Skeletal muscle satellite cell (primary cell): ENCODE measurements at regions not wholly inside any gene's neighbourhood (a gene's known extent, or its start where the extent isn't known, plus 50 kb on each side); places are given as distances from the start of the nearest gene placed in this dataset.

ENCODE experiments used
- H3K27me3 ChIP-seq: 2 replicates; pipeline ENCODE4 v1.7.0; 2013; ENCODE audit warnings: low read length; ENCODE audit not compliant: control insufficient read depth, insufficient read depth
- H3K36me3 ChIP-seq: 2 replicates; pipeline ENCODE4 v1.7.0; 2013; ENCODE audit warnings: mild to moderate bottlenecking, control low read depth, low read length; ENCODE audit not compliant: insufficient read depth
- H3K4me1 ChIP-seq: 2 replicates; pipeline ENCODE4 v1.7.0; 2013; ENCODE audit warnings: low read length; ENCODE audit not compliant: control insufficient read depth, insufficient read depth
- H3K4me2 ChIP-seq: 2 replicates; pipeline ENCODE4 v1.7.0; 2013; ENCODE audit warnings: mild to moderate bottlenecking, low read length
- H3K4me3 ChIP-seq: 2 replicates; pipeline ENCODE4 v1.7.0; 2013; ENCODE audit warnings: low read length
- H3K9ac ChIP-seq: 2 replicates; pipeline ENCODE4 v1.7.0; 2013; ENCODE audit warnings: mild to moderate bottlenecking, low read depth, low read length, moderate library complexity
- H3K9me3 ChIP-seq: replicated peaks from 2 replicates; pipeline ENCODE4 v1.7.0; 2013; ENCODE audit warnings: mild to moderate bottlenecking, control low read depth, low read length

DNA sequence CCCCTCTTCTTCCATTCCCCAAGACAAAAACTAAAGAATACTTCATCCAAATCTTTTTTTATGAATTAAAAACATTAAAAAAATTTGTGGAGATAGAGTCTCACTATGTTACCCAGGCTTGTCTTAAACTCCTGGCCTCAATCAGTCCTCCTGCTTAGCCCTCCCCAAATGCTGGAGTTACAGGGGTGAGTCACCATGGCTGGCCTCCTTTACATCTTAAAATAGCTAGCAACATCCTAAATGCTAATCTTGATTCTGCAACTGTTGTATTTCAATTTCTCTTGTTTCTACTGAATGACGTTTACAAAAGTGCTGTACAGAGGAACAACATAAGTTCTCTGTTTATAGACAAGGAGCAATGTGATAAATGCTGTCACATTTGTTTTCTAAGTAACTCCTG is 483.5 kb downstream of the ADGRL2 start:
- Histone ChIP-seq H3K4me3 (no peak overlapping the region), H3K27me3 (no peaks in the 10 kb centered on the region), H3K4me1 (no peaks in the 10 kb centered on the region), H3K36me3 (no peaks in the 10 kb centered on the region), H3K9ac (no peak overlapping the region), H3K4me2 (no peak overlapping the region), H3K9me3 (no peaks in the 10 kb centered on the region)

DNA sequence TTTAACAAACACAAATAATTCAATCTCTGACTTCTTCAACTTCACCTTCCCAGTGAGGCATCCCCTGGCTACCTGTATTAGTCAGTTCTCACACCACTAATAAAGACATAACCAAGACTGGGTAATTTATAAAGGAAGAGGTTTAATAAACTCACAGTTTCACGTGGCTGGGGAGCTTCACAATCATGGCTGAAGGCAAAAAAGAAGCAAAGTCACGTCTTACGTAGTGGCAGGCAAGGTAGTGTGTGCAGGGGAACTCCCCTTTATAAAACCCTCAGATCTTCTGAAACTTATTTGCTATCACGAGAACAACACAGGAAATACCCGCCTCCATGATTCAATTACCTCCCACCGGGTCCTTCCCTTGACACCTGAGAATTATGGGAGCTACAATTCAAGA is 478.5 kb downstream of the ADGRL2 start:
- no peaks in the 10 kb centered on the region for H3K36me3 ChIP-seq

DNA sequence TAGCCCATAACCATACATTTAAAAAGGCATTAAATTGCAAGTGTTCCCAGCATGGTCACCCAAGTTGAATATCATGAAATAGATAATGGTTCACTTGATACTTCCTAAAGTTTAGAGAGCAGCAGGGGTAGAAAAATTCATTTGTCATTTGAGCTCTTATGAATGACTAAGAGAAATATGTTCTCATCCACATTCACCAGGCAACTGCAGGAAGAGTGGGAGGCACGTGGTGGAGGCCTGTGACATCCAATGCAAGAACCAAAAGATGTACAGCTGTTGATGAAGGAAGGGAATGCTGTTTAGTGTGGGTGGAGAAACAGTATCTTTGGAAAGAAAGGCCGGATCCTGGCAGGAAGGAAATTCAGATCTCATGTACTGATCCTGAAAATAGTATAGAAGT is 473.1 kb downstream of the ADGRL2 start:
- Histone ChIP-seq H3K4me2 (no peak overlapping the region), H3K9ac (no peak overlapping the region), H3K4me3 (no peak overlapping the region)

More for the DNA sequence above, 478.5 kb downstream of the ADGRL2 start:
- Histone ChIP-seq H3K9ac (no peak overlapping the region), H3K4me2 (no peak overlapping the region), H3K4me1 (no peaks in the 10 kb centered on the region), H3K27me3 (no peaks in the 10 kb centered on the region), H3K9me3 (no peaks in the 10 kb centered on the region), H3K4me3 (no peak overlapping the region)

DNA sequence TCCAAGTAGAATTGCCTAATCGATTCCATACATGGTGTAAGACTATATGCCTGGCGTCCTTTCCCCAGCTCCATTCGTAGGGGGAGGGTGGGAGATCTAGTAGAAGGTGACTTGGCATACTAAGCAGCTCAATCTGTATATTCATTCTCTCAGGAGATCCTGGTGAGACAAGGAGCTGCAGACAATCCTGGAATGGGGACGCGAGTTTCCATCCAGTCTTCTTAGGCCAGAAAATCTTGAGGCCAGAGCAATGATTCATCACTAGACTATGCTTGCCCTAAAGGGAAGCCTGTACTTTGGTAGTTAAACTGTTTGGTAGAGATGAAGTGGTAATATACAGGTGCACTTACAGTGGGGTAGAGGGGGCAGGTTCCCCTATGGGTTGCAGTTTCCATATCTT is 468.7 kb downstream of the ADGRL2 start:
- Histone ChIP-seq H3K27me3 (no peaks in the 10 kb centered on the region), H3K4me2 (no peak overlapping the region), H3K4me3 (no peak overlapping the region), H3K4me1 (no peaks in the 10 kb centered on the region), H3K9ac (no peak overlapping the region), H3K36me3 (no peaks in the 10 kb centered on the region), H3K9me3 (peaks cover 3% of the 10 kb centered on the region)

More for the DNA sequence above, 473.1 kb downstream of the ADGRL2 start:
- Histone ChIP-seq H3K4me1 (no peaks in the 10 kb centered on the region), H3K9me3 (peaks cover 3% of the 10 kb centered on the region), H3K36me3 (no peaks in the 10 kb centered on the region), H3K27me3 (no peaks in the 10 kb centered on the region)

- Histone ChIP-seq H3K36me3 (no peaks in the 10 kb centered on the region), H3K4me3 (no peak overlapping the region), H3K27me3 (no peaks in the 10 kb centered on the region), H3K4me1 (no peaks in the 10 kb centered on the region), H3K4me2 (no peak overlapping the region), H3K9ac (no peak overlapping the region), H3K9me3 (peaks cover 3% of the 10 kb centered on the region)
Observed at GRCh38 chr1:82268826-82269225, 468.1 kb downstream of the ADGRL2 start.

- no peak overlapping the region for H3K9ac ChIP-seq
- H3K27me3 ChIP-seq, result no peaks in the 10 kb centered on the region
- no peaks in the 10 kb centered on the region for H3K36me3 ChIP-seq
- H3K4me2 ChIP-seq, result no peak overlapping the region
- no peak overlapping the region for H3K4me3 ChIP-seq
- H3K4me1 ChIP-seq, result no peaks in the 10 kb centered on the region
- peaks cover 3% of the 10 kb centered on the region for H3K9me3 ChIP-seq
Observed at GRCh38 chr1:82266351-82266750, 465.6 kb downstream of the ADGRL2 start.

GRCh38 chr1:82265436-82265835 is 464.7 kb downstream of the ADGRL2 start:
- no peak overlapping the region for H3K4me2 ChIP-seq
- H3K4me1 ChIP-seq, result no peaks in the 10 kb centered on the region
- H3K36me3 ChIP-seq, result no peaks in the 10 kb centered on the region
- H3K27me3 ChIP-seq, result no peaks in the 10 kb centered on the region
- H3K4me3 ChIP-seq, result no peak overlapping the region
- H3K9me3 ChIP-seq, result peaks cover 3% of the 10 kb centered on the region
- no peak overlapping the region for H3K9ac ChIP-seq

GRCh38 chr1:82264802-82265201 is 464.1 kb downstream of the ADGRL2 start:
- H3K9ac ChIP-seq, result no peak overlapping the region
- peaks cover 3% of the 10 kb centered on the region for H3K9me3 ChIP-seq
- no peaks in the 10 kb centered on the region for H3K36me3 ChIP-seq
- no peak overlapping the region for H3K4me2 ChIP-seq
- H3K27me3 ChIP-seq, result no peaks in the 10 kb centered on the region
- H3K4me1 ChIP-seq, result no peaks in the 10 kb centered on the region
- no peak overlapping the region for H3K4me3 ChIP-seq

- H3K27me3 ChIP-seq, result no peaks in the 10 kb centered on the region
- H3K36me3 ChIP-seq, result no peaks in the 10 kb centered on the region
- no peak overlapping the region for H3K9ac ChIP-seq
- no peaks in the 10 kb centered on the region for H3K9me3 ChIP-seq
- H3K4me2 ChIP-seq, result no peak overlapping the region
- H3K4me1 ChIP-seq, result no peaks in the 10 kb centered on the region
- no peak overlapping the region for H3K4me3 ChIP-seq
Observed at GRCh38 chr1:82263396-82263795, 462.7 kb downstream of the ADGRL2 start.

DNA sequence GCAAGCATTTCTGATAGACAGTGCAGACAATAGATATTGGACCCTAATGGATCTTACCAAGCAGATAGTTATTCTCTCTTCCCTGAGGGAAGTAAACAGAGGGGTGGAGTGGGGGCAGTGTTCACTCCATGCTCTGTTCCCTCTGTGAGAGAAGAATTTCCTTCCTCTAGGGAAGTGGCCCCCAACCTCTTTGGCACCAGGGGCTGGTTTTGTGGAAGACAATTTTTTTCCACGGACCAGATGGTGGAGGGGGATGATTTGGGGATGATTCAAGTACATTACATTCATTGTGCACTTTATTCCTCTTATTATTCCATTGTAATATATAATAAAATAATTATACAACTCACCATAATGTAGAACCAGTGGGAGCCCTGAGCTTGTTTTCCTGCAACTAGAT is 459.9 kb downstream of the ADGRL2 start:
- Histone ChIP-seq H3K4me2 (no peak overlapping the region), H3K4me1 (no peaks in the 10 kb centered on the region), H3K4me3 (no peak overlapping the region), H3K36me3 (no peaks in the 10 kb centered on the region), H3K9ac (no peak overlapping the region), H3K27me3 (no peaks in the 10 kb centered on the region), H3K9me3 (no peaks in the 10 kb centered on the region)

- H3K9me3 ChIP-seq, result no peaks in the 10 kb centered on the region
- H3K4me3 ChIP-seq, result no peak overlapping the region
- H3K4me1 ChIP-seq, result no peaks in the 10 kb centered on the region
- H3K9ac ChIP-seq, result no peak overlapping the region
- H3K27me3 ChIP-seq, result no peaks in the 10 kb centered on the region
- H3K36me3 ChIP-seq, result no peaks in the 10 kb centered on the region
- no peak overlapping the region for H3K4me2 ChIP-seq
Observed at GRCh38 chr1:82260051-82260450, 459.3 kb downstream of the ADGRL2 start.

DNA sequence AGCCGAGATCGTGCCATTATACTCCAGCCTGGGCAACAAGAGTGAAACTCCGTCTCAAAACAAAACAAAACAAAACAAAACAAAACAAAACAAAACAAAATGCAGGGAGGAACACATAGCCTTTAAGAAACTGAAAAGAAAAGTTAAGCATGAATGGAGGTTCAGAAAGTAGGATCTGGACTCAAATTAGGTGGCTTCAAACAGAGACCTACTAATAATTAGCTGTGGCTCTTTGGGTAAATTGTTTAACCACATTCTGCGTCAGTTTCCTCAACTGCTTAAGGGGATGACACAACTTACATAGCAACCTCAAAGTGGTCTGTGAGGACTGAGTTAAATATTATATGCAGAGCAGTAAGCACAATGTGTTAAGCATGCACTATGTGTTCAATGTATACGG is 458.2 kb downstream of the ADGRL2 start:
- Histone ChIP-seq H3K4me1 (no peaks in the 10 kb centered on the region), H3K4me3 (no peak overlapping the region), H3K9ac (no peak overlapping the region), H3K36me3 (no peaks in the 10 kb centered on the region), H3K9me3 (no peaks in the 10 kb centered on the region), H3K27me3 (no peaks in the 10 kb centered on the region), H3K4me2 (no peak overlapping the region)
